ENCODE measurements at regions not wholly inside any gene's neighbourhood (a gene's known extent, or its start where the extent isn't known, plus 50 kb on each side); places are given as distances from the start of the nearest gene placed in this dataset.

DNA sequence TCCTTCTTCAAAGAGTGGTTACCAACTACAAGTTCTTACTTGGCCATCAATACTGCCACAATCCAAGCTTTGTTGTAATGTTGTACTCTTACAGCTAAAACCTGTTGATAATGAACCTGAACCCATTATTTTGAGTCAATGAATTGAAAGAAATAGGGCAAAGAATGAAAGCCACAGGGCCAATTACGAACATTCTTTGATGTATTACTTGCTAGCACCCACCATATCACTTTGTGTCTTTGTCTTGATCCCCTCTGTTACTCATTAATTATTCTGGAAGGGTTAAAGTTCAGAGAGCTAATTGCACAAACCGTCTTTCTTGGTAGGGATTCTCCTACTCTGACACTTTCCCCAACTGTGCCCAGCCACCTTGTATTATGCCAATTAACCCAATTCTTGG lies 53.2 kb upstream of the TFEC start:
- DNase-seq = no peak

- no peak for DNase-seq
Observed at GRCh38 chr7:116086547-116087045, 56.0 kb upstream of the TFEC start.

- DNase-seq = no peak
Observed at GRCh38 chr7:116087291-116087690, 56.7 kb upstream of the TFEC start.

- no peak for DNase-seq
Observed at GRCh38 chr7:116087984-116088383, 57.4 kb upstream of the TFEC start.

DNA sequence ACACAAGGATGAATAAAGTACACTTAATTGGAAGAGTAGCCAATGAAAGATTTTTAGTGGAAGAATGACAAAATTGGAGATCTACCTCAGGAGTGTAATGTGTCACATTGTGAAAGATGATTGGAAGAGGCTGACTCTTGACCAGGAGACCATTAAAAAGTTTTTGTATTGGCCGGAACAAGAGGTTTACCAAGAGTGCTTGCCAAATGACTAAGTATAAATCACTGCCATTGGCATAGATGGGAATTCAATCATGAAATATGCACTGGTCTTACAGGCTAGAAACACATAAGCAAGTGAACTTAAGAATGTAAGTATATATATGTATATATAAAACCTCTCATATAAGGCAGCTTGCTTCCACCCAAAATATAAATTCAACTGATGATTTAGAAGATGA lies 58.7 kb upstream of the TFEC start:
- no peak for DNase-seq

DNA sequence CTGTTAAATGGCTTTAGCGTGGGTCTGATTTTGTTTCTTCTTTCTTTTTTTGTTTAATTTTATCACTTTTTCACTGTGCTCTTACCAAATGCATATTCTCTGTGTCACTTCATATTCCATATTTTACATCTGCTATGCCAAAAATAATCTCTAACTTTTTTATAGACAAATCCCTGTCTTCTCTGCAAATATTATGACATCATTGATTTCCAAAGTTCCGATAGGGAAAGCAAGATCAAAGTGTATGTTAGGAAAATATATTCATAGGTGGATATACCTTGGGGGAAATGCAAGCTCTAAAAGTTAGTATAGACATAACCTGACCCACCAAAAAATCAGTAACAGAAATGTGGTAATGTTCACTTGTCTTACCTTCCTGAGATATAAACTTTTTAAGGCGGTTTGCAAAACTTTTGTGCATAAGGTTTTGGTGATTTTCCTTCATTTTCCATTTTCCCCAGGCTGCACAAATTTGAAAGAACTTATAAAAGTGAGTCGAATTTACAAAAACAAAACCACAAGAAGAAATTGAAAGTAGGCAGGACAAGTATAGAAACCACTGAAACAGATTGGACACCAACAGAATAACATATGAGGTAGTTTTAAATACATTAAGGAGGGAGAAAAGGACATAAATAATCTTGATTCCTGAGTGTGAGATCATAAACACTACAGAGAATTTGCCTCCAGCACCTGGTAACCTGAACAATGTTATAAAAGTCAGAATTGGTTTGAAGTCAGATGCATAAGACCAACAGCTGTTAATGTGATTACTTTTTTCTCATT lies 63.1 kb upstream of the TFEC start:
- no peak for DNase-seq

- DNase-seq = no peak
Observed at GRCh38 chr7:116095396-116095795, 64.8 kb upstream of the TFEC start.

DNA sequence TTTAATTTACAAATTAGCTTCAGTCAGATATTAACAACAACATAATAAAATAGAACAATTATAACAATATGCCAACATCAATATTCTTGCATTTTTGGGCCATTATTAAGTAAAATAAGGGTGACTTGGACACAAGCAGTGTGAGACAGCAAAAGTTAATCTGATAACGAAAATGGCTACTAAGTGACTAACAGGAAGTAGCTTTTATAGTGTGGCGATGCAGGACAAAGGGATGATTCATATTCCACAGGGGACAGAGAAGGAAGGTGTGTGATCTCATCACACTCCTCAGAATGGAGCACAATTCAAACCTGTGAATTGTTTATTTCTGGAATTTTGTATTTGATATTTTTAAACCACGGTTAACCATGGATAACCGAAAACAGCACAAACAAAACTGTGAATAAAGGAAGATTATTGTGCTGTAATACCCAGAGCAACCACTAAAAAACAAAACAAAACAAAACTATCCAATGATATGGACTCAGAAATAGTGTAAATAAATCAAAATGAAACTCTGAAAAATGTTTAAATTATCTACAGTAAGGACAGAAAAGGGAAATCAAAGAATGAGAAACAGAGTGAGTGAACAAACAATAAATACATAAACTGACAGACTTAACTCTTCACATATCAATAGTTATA lies 66.9 kb upstream of the TFEC start:
- no peak for DNase-seq

DNA sequence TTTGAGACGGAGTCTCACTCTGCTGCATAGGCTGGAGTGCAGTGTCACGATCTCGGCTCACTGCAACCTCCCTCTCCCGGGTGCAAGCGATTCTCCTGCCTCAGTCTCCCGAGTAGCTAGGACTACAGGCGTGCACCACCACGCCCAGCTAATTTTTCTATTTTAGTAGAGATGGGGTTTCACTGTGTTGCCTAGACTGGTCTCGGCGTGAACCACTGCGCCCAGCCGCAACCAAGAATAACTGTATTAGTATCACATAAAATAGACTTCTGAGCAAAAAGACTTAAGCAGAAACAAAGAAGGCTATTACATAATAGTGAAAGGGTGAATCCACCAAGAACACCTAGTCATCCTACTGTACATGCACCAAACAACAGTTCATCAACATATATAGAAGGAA lies 67.6 kb upstream of the TFEC start:
- DNase-seq = no peak

GRCh38 chr7:116100626-116101025 lies 70.1 kb upstream of the TFEC start:
- no peak for DNase-seq

GRCh38 chr7:116101704-116102103 lies 71.1 kb upstream of the TFEC start:
- no peak for DNase-seq

DNA sequence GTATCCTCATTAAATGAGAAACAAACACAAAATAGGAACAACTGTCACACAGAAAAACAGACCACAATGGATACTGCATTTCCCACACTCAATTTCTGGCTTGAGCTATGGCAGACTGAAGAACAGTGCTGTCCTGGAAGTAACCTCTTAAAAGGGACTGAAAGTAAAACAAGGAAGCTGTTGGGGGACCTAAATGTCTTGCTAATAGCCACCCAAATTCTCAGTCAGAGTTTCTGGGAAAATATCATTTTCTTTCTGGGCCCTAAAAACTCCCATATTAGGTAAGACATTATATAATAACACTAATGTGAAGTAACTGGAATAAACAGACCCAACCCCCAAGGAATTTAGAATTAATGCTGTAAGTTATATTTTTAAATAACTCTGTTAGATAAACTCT lies 80.9 kb upstream of the TFEC start:
- DNase-seq = no peak

DNA sequence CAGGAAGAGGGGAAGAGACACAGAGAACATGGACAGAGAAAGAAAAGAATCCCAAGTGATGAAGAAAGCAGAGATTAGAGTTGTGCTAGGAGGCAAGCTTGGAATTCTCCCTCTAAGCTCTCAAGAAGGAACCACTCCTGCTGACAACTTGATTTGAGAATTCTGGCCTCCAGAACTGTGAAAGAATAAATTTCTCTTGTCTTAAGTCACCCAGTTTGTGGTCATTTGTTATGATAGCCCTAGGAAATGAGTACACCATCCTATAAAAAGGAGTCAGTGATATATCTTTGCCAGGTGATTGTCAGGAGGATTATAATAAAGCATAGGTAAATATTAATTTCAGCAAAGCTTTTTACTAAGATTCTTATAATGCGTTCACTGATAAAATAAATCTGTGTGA lies 82.7 kb upstream of the TFEC start:
- no peak for DNase-seq

DNA sequence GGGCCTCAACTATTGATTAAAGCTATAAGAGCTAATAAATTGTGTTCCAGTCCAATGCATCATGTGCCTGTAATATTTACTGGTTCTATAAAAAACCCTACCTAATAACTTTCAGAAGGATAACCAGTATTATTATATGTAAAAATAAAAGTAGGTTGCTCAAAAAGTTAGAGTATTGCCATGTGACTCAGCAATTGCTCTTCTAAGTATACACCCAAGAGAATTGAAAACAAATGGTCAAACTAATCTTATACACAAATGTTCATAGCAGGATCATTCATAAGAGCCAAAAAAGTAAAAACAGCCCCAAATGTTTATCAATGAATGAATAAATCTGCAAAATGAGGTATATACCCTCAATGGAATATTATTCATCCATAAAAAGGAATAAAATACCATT lies 89.5 kb upstream of the TES start:
- DNase-seq = no peak

- peak; percentile 33 for DNase-seq
Observed at GRCh38 chr7:116122972-116123595, 87.3 kb upstream of the TES start.

GRCh38 chr7:116128139-116128538 lies 82.2 kb upstream of the TES start:
- DNase-seq = no peak

- no peak for DNase-seq
Observed at GRCh38 chr7:116135306-116135705, 75.0 kb upstream of the TES start.

GRCh38 chr7:116138202-116138801 lies 72.0 kb upstream of the TES start:
- DNase-seq = peak; percentile 58

GRCh38 chr7:116139007-116139406 lies 71.3 kb upstream of the TES start:
- no peak for DNase-seq

DNA sequence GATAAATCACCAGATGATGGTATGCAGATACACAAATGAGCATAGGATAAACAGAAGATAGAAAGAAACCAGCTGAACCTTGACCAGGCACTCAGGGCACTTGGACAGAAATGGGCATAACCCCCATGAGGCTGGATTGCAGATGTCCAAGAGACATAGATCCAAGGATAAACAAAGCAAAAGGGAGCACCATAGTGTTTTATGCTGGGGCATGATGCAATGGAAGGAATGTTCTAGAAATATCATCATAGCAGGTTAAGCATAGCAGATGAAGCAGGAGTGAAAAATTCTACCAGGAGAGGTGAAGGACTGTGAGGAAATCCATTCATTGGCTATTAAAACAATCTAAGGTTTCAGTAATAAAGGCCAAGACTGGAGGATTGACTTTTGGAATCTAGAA lies 70.5 kb upstream of the TES start:
- DNase-seq = no peak

DNA sequence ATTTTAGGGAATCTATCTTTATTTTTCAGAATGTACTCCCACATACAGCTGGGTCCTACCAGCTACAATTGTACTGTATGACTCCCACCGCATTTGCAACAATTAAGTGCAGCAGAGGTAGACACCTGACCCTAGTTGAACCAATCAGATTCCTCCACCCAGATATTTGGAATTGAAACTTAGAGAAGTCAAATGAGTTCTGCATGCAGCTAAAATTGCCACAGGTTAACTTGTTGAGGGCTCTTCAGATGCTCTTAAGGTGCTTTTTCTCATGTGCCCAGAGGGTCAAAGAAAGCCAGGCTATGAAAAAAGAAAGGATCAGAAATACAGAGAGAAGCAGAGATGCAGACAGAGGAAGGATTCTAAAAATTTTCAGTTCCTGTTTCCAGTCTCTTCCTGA lies 68.0 kb upstream of the TES start:
- DNase-seq = no peak

DNA sequence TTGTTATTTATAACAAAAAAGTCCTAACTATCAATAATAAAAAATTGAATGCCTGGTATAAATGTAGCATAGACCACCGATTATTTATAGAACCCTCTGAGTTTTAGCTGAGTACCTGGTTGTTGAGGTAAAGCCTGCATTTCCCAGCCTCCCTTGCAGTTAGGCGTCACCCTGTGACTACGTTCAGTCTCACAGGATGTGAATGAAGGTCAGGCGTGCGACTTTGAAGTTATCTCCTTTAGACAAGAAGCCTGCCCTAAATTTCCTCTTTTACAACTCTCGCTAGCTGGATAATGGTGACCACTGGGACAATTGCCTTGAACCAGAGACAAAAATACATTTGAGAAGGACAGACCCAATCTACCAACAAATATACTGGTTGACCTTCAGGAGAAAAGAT lies 67.5 kb upstream of the TES start:
- no peak for DNase-seq

DNA sequence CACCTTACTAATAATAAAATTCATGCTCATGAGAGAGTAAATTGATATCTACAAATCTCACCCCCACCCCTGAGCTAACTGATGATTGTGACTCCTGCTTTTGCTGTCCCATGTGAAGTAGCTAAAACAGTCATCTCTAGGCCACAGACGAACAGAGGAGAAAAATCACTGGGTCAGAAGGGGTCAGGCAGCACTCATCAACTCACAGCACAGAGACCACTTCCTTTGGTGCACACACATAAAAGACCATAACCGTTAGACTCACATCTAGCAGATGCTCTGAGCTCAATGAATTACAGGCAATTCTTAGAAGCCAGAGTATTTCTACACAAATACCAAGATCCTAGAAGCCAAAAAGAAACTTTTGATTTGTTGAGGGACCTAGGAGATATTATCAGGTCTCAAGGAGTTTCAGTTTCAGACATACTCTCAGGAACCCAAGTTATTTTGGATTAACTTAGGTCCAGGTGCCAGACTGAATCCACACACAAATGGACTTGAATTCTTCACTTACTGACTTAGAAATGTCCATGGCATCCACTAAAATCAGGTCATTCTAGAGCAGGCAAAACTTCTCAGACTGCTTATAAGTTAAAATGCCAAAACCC lies 65.0 kb upstream of the TES start:
- no peak for DNase-seq

Data from NCI-H1105 treated with DMSO at 0.1 percent for 48 hours (cell line).